ENCODE measurements at regions not wholly inside any gene's neighbourhood (a gene's known extent, or its start where the extent isn't known, plus 50 kb on each side); places are given as distances from the start of the nearest gene placed in this dataset.

GRCh38 chr6:137759624-137760023, 107.4 kb upstream of the TNFAIP3 start:
- DNase-seq (no peak), ATAC-seq (replicated peaks in 1 of 2) (no peak)
- Mint-ChIP-seq H3K9me3 (peaks cover 0 to 2% of the 10 kb centered on the region in 2 donors), H3K27me3 (ENCODE audit: low read depth) (peaks cover 8% of the 10 kb centered on the region), H3K36me3 (ENCODE audit: insufficient read depth in 2 of 2) (peaks cover 0 to 1% of the 10 kb centered on the region in 2 donors), H3K27ac (no peak overlapping the region), H3K4me1 (ENCODE audit: low read depth) (no peaks in the 10 kb centered on the region), H3K4me3 (no peak overlapping the region)

- Mint-ChIP-seq H3K9me3 (peaks cover 0 to 2% of the 10 kb centered on the region in 2 donors), H3K4me3 (no peak overlapping the region), H3K36me3 (ENCODE audit: insufficient read depth in 2 of 2) (peaks cover 0 to 1% of the 10 kb centered on the region in 2 donors), H3K4me1 (ENCODE audit: low read depth) (no peaks in the 10 kb centered on the region), H3K27ac (no peak overlapping the region), H3K27me3 (ENCODE audit: low read depth) (no peaks in the 10 kb centered on the region)
- ATAC-seq (replicated peaks in 1 of 2) (no peak), DNase-seq (no peak)
These were observed 106.0 kb upstream of the TNFAIP3 start for GRCh38 chr6:137761072-137761471.

GRCh38 chr6:137761487-137761886, 105.6 kb upstream of the TNFAIP3 start:
- Mint-ChIP-seq H3K4me1 (ENCODE audit: low read depth) (no peaks in the 10 kb centered on the region), H3K9me3 (peaks cover 0 to 2% of the 10 kb centered on the region in 2 donors), H3K36me3 (ENCODE audit: insufficient read depth in 2 of 2) (peaks cover 0 to 1% of the 10 kb centered on the region in 2 donors)

GRCh38 chr6:137762168-137763090, 104.6 kb upstream of the TNFAIP3 start:
- H3K9me3 Mint-ChIP-seq = peaks cover 0 to 2% of the 10 kb centered on the region in 2 donors
- H3K4me1 Mint-ChIP-seq (ENCODE audit: low read depth) = peaks cover under 1% of the 10 kb centered on the region
- H3K27ac Mint-ChIP-seq = no peak overlapping the region
- peaks cover 1 to 3% of the 10 kb centered on the region in 2 donors for H3K36me3 Mint-ChIP-seq (ENCODE audit: insufficient read depth in 2 of 2)
- DNase-seq = no peak
- H3K27me3 Mint-ChIP-seq (ENCODE audit: low read depth) = no peaks in the 10 kb centered on the region
- H3K4me3 Mint-ChIP-seq = no peak overlapping the region
- ATAC-seq (replicated peaks in 1 of 2) = no peak

More at GRCh38 chr6:137761487-137761886, 105.6 kb upstream of the TNFAIP3 start:
- ATAC-seq (replicated peaks in 1 of 2) (no peak), DNase-seq (no peak)
- H3K27ac Mint-ChIP-seq = no peak overlapping the region
- no peak overlapping the region for H3K4me3 Mint-ChIP-seq
- H3K27me3 Mint-ChIP-seq (ENCODE audit: low read depth) = no peaks in the 10 kb centered on the region

- Mint-ChIP-seq H3K4me3 (no peak overlapping the region), H3K27ac (no peak overlapping the region), H3K27me3 (ENCODE audit: low read depth) (no peaks in the 10 kb centered on the region), H3K4me1 (ENCODE audit: low read depth) (peaks cover 11% of the 10 kb centered on the region), H3K36me3 (ENCODE audit: insufficient read depth in 2 of 2) (peaks cover 1 to 7% of the 10 kb centered on the region in 2 donors), H3K9me3 (peaks cover 0 to 2% of the 10 kb centered on the region in 2 donors)
- ATAC-seq (replicated peaks in 1 of 2) = no peak
- no peak for DNase-seq
These were observed 103.6 kb upstream of the TNFAIP3 start for GRCh38 chr6:137763436-137763835.

GRCh38 chr6:137763886-137764285, 103.2 kb upstream of the TNFAIP3 start:
- H3K9me3 Mint-ChIP-seq = peaks cover 0 to 2% of the 10 kb centered on the region in 2 donors
- H3K4me3 Mint-ChIP-seq = no peak overlapping the region
- peaks cover 15% of the 10 kb centered on the region for H3K4me1 Mint-ChIP-seq (ENCODE audit: low read depth)
- DNase-seq = no peak
- H3K27ac Mint-ChIP-seq = no peak overlapping the region
- no peak for ATAC-seq (replicated peaks in 1 of 2)
- H3K27me3 Mint-ChIP-seq (ENCODE audit: low read depth) = no peaks in the 10 kb centered on the region
- H3K36me3 Mint-ChIP-seq (ENCODE audit: insufficient read depth in 2 of 2) = peaks cover 1 to 7% of the 10 kb centered on the region in 2 donors

- H3K36me3 Mint-ChIP-seq (ENCODE audit: insufficient read depth in 2 of 2) = peaks cover 1 to 7% of the 10 kb centered on the region in 2 donors
- no peaks in the 10 kb centered on the region for H3K9me3 Mint-ChIP-seq
- ATAC-seq (replicated peaks in 1 of 2) (no peak), DNase-seq (no peak)
- H3K27me3 Mint-ChIP-seq (ENCODE audit: low read depth) = no peaks in the 10 kb centered on the region
- peaks cover 18% of the 10 kb centered on the region for H3K4me1 Mint-ChIP-seq (ENCODE audit: low read depth)
- no peak overlapping the region for H3K27ac Mint-ChIP-seq
- no peak overlapping the region for H3K4me3 Mint-ChIP-seq
These were observed 102.6 kb upstream of the TNFAIP3 start for GRCh38 chr6:137764464-137764863.

GRCh38 chr6:137765059-137765458, 102.0 kb upstream of the TNFAIP3 start:
- Mint-ChIP-seq H3K4me1 (ENCODE audit: low read depth) (peaks cover 18% of the 10 kb centered on the region), H3K36me3 (ENCODE audit: insufficient read depth in 2 of 2) (peaks cover 1 to 7% of the 10 kb centered on the region in 2 donors), H3K27ac (no peak overlapping the region), H3K27me3 (ENCODE audit: low read depth) (no peaks in the 10 kb centered on the region), H3K4me3 (no peak overlapping the region), H3K9me3 (no peaks in the 10 kb centered on the region)
- ATAC-seq (replicated peaks in 1 of 2) (no peak), DNase-seq (no peak)

GRCh38 chr6:137766596-137767370, 100.3 kb upstream of the TNFAIP3 start:
- Mint-ChIP-seq H3K9me3 (peaks cover 0 to 2% of the 10 kb centered on the region in 2 donors), H3K36me3 (ENCODE audit: insufficient read depth in 2 of 2) (peaks cover 0 to 7% of the 10 kb centered on the region in 2 donors), H3K4me3 (no peak overlapping the region), H3K27ac (no peak overlapping the region), H3K4me1 (ENCODE audit: low read depth) (peaks cover 18% of the 10 kb centered on the region), H3K27me3 (ENCODE audit: low read depth) (no peaks in the 10 kb centered on the region)
- no peak for DNase-seq
- no peak for ATAC-seq (replicated peaks in 1 of 2)

- H3K36me3 Mint-ChIP-seq (ENCODE audit: insufficient read depth in 2 of 2) = peaks cover 0 to 7% of the 10 kb centered on the region in 2 donors
- H3K4me1 Mint-ChIP-seq (ENCODE audit: low read depth) = peaks cover 18% of the 10 kb centered on the region
- peak overlapping the region in 1 of 2 donors; percentile 65 for H3K4me3 Mint-ChIP-seq
- DNase-seq = no peak
- H3K9me3 Mint-ChIP-seq = peaks cover 2 to 3% of the 10 kb centered on the region in 2 donors
- no peak for ATAC-seq (replicated peaks in 1 of 2)
- no peak overlapping the region for H3K27ac Mint-ChIP-seq
- no peaks in the 10 kb centered on the region for H3K27me3 Mint-ChIP-seq (ENCODE audit: low read depth)
These were observed 99.6 kb upstream of the TNFAIP3 start for GRCh38 chr6:137767465-137767864.

- Mint-ChIP-seq H3K27ac (peak overlapping the region; percentile 98), H3K4me1 (ENCODE audit: low read depth) (peaks cover 18% of the 10 kb centered on the region), H3K36me3 (ENCODE audit: insufficient read depth in 2 of 2) (peaks cover 0 to 7% of the 10 kb centered on the region in 2 donors), H3K9me3 (peaks cover 2 to 3% of the 10 kb centered on the region in 2 donors), H3K27me3 (ENCODE audit: low read depth) (no peaks in the 10 kb centered on the region), H3K4me3 (peak overlapping the region; percentile 65 to 87)
- ATAC-seq (replicated peaks in 1 of 2) (peak; percentile 20 to 53), DNase-seq (no peak)
These were observed 99.0 kb upstream of the TNFAIP3 start for GRCh38 chr6:137767911-137768690.

GRCh38 chr6:137768935-137769334, 98.1 kb upstream of the TNFAIP3 start:
- H3K9me3 Mint-ChIP-seq = peaks cover 2 to 3% of the 10 kb centered on the region in 2 donors
- H3K4me3 Mint-ChIP-seq = peak overlapping the region in 1 of 2 donors; percentile 87
- H3K27me3 Mint-ChIP-seq (ENCODE audit: low read depth) = no peaks in the 10 kb centered on the region

More at GRCh38 chr6:137768935-137769334, 98.1 kb upstream of the TNFAIP3 start:
- ATAC-seq (replicated peaks in 1 of 2) = no peak
- DNase-seq = no peak
- Mint-ChIP-seq H3K36me3 (ENCODE audit: insufficient read depth in 2 of 2) (peaks cover 0 to 7% of the 10 kb centered on the region in 2 donors), H3K4me1 (ENCODE audit: low read depth) (peaks cover 18% of the 10 kb centered on the region), H3K27ac (no peak overlapping the region)
